Omental fat pad (tissue), 3 donors: ENCODE measurements at regions not wholly inside any gene's neighbourhood (a gene's known extent, or its start where the extent isn't known, plus 50 kb on each side); places are given as distances from the start of the nearest gene placed in this dataset.

Experiments
- ATAC-seq: fragments of 150-250 bp; one replicate; pipeline ENCODE4 v1.9.1; 2016; ENCODE audit warnings: mild to moderate bottlenecking, moderate library complexity; ENCODE audit not compliant: low FRiP score
- DNase-seq: peaks from one replicate; pipeline ENCODE4 v3.0.0-alpha.2; 2019; ENCODE audit warnings: low spot score
- CTCF ChIP-seq, 3 donors: fragments of 450-650 bp; IDR thresholded peaks; one replicate each; pipeline ENCODE4 v1.5.1; 2016 to 2017; ENCODE audit warnings: antibody characterized with exemption in 3 of 3, mild to moderate bottlenecking in 3 of 3, moderate library complexity in 2 of 3

GRCh38 chr18:61619783-61620182, 273.0 kb downstream of the RNF152 start:
- no peak for ATAC-seq
- no peak for TF ChIP-seq CTCF (IDR thresholded peaks at IDR 0.05)
- DNase-seq: no peak

GRCh38 chr18:61618816-61619215, 274.0 kb downstream of the RNF152 start:
- DNase-seq (no peak), ATAC-seq (no peak)

GRCh38 chr18:61616111-61616610, 276.6 kb downstream of the RNF152 start:
- ATAC-seq: no peak
- no peak for DNase-seq
- no peak for TF ChIP-seq CTCF (IDR thresholded peaks at IDR 0.05)

More at GRCh38 chr18:61618816-61619215, 274.0 kb downstream of the RNF152 start:
- no peak for TF ChIP-seq CTCF (IDR thresholded peaks at IDR 0.05)

- no peak for DNase-seq
- ATAC-seq: no peak
- no peak for TF ChIP-seq CTCF (IDR thresholded peaks at IDR 0.05)
Observed at GRCh38 chr18:61612517-61612916, 279.3 kb downstream of the CDH20 start.

GRCh38 chr18:61609131-61609530, 275.9 kb downstream of the CDH20 start:
- no peak for ATAC-seq

GRCh38 chr18:61608316-61608715, 275.1 kb downstream of the CDH20 start:
- ATAC-seq (no peak), DNase-seq (no peak)
- no peak for TF ChIP-seq CTCF (IDR thresholded peaks at IDR 0.05)

More at GRCh38 chr18:61609131-61609530, 275.9 kb downstream of the CDH20 start:
- no peak for DNase-seq
- TF ChIP-seq CTCF (IDR thresholded peaks at IDR 0.05): no peak

- TF ChIP-seq CTCF (IDR thresholded peaks at IDR 0.05): no peak
- DNase-seq (no peak), ATAC-seq (no peak)
Observed at GRCh38 chr18:61607867-61608266, 274.6 kb downstream of the CDH20 start.
